GM19328 (cell line): ENCODE measurements at regions not wholly inside any gene's neighbourhood (a gene's known extent, or its start where the extent isn't known, plus 50 kb on each side); places are given as distances from the start of the nearest gene placed in this dataset.

Source experiments
- ATAC-seq: cut with Tn5 transposase; IDR thresholded peaks from one replicate; pipeline ENCODE4 v1.9.1; 2021; ENCODE audit warnings: mild to moderate bottlenecking, moderate library complexity; ENCODE audit not compliant: unreplicated experiment

DNA sequence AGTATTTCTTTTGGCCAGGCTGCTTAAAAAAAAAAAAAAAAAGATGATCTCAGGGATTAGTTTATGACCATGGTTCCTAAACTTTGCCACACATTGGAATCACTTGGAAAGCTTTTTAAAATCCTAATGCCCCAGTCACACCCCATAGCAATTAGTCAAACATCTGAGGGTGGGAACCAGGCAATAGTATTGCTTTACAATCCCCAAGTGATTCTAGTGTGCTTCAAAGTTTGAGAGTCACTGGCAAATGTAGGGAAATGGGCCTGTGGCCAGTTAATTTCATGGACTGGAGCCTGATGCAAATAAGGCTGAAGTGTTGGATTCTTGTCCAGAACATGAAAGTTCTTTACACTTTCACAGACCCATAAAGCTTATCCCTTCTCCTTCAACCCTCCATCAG, 374.6 kb upstream of the ESRRG start:
- ATAC-seq, result no peak

DNA sequence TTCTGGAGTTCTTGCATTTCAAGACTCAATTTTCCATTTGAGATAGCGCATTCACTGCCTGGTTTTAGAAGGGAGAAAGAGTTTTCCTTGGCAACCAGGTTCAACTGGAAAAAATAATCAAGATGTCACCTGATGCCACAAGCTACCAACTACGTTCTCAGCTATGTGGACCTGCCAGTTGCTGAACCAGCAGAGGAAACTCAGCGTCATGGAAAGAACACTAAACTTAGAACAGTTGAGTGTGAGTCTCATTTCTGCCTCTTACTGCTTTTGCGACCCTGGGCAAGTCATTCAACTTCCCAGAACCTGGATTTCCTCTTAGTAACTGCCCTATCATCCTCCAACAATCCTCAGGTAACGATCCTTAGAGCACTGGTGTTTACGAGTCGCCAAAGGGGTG, 373.0 kb upstream of the ESRRG start:
- no peak for ATAC-seq

- ATAC-seq, result no peak
Measured at GRCh38 chr1:217095050-217095622, 371.9 kb upstream of the ESRRG start.

DNA sequence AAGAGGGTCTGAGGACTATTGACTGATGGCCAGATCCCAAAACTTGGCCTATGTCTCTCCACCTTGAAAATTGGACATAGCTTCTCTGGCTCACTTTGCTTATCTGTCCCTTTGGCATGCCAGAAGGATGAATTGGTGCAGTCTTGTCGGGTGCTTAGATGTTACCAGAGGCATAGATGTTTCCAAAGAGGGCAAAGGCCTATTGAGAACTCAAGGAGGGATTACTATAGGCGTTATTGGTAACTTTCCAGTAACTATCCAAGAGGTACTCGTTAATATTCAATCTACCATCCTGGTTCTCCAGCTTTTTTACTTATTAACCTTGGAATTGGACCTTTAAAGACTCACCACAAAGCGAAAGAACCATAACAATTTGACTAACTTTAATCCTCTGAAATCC, 368.3 kb upstream of the ESRRG start:
- no peak for ATAC-seq

DNA sequence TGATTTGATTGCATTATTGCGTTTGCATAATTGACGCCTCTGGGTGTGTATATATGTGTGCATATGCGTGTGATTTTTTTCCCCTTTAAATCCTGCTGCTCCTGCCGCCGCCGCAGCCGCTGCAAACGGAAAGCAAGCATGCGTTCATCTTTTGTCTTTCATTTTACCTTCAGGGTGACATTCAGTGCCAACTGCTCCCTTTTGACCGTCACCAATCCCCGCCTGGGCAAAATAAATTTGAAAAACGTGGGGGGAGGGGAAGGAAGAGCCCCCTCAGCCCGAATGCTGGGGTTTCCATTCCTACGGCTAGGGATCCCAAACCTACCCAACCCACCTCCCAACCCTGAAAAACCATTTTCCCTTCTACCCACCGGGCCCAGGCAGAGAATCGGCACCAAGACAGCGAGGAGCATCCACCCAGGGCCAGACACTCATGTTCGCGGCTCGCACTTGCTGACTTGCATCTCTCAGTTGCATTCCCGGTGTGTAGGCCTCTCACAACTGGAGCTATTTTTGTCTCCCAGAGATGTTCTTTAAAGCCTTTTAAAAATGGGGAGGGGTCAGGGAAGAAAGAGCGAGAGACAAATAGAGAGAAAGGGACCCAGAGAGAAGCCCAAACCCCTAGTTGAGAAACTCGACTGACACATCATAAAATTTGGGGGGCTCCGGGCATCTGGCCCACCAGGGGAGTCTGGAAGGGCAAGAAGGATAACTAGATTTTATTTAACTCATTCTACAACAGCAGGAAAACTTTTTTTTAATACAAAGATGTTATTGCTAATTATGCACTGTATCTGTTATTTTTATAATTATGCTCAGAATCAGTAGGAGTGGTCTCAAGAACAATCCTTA, 367.1 kb upstream of the ESRRG start:
- ATAC-seq, result no peak

- ATAC-seq, result no peak
Measured at GRCh38 chr1:217089361-217090014, 366.3 kb upstream of the ESRRG start.

GRCh38 chr1:217088521-217089284, 365.5 kb upstream of the ESRRG start:
- ATAC-seq, result no peak

GRCh38 chr1:217088011-217088410, 364.8 kb upstream of the ESRRG start:
- no peak for ATAC-seq

- no peak for ATAC-seq
Measured at GRCh38 chr1:217079584-217079983, 356.4 kb upstream of the ESRRG start.

- no peak for ATAC-seq
Measured at GRCh38 chr1:217078959-217079358, 355.7 kb upstream of the ESRRG start.

DNA sequence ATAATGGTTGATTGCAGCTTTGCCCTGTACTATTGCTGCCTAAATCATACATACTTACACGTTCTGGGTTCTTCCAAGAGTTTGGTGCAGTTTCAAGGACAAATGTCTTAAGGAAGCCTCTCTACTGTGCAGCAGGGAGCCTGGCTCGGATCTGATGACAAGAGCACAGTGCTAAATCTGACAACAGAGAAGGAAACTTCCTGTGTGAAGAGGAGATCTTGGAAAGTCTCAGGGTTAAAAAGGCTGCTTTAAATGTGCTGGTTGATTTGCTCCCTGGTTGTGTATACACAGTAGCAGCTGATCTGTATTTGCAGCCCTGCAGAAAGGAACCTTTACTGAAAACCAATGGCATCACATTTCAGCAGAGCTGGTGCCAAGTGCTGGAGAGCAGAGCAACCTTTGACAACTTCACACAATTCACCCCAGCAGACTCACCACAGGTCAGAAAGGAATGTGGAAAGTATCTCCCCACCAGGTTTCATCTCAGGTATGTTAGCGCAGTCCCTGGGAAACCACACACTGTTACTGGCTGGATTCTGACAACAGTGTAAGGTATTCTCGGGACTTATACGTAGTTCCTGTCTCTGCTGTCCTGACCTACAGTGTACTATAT, 355.0 kb upstream of the ESRRG start:
- no peak for ATAC-seq

DNA sequence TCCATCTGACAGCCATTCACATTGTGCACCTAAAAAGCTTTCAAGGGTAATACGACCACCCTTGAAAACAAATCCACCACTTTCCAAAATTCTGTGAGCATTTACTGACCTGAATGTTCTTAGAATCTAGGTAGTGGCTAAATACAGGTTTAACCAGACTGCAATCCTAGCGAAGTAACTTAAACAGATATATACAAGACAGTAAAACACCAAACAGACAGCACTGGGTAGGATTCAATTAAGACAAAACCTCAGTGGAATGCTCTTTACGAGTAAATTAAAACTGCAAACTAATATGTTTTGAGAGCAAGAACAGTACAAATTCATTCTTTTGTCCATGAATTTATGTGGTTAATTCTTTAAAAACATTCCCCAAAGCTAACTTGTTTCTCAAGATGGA, 354.2 kb upstream of the ESRRG start:
- ATAC-seq, result no peak

DNA sequence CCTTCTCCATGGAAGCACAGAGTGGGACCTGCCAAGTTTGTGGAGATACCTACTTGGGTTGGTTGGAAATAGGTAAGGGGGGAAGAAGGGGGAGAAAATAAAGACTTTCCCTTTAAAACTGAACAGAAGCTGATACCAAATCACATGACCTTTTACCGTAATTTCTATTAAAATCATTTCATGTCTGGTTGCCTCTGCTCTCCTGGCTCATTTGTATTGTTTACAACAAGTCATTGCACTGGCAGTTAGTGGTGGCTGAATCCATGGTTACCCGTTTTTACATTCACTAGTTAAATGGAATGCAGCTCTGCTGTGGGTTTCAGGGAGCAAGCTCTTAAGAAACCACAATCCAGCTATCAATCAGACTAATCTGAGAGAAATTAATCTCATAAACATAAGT, 353.7 kb upstream of the ESRRG start:
- no peak for ATAC-seq

DNA sequence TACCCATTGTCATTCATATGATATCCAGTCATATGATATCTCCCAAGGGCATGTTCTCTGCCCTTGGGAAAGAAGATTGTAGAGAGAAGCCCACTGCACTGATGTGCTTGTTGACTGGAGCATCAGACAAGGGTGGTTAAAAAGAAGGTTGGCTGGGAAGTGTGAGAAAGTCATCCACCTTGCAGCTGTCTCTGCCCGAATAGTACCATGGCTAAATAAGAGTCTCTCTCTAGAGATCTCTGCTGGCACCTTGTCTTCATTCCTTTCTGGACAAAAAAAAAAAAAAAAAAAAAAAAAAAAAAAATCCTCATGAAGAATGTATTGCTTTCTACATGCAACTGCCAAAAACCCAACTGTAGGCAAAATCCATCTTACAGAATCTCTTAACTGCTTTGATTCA, 349.7 kb upstream of the ESRRG start:
- no peak for ATAC-seq

GRCh38 chr1:217067642-217068041, 344.4 kb upstream of the ESRRG start:
- no peak for ATAC-seq

- no peak for ATAC-seq
Measured at GRCh38 chr1:217066794-217067193, 343.6 kb upstream of the ESRRG start.

DNA sequence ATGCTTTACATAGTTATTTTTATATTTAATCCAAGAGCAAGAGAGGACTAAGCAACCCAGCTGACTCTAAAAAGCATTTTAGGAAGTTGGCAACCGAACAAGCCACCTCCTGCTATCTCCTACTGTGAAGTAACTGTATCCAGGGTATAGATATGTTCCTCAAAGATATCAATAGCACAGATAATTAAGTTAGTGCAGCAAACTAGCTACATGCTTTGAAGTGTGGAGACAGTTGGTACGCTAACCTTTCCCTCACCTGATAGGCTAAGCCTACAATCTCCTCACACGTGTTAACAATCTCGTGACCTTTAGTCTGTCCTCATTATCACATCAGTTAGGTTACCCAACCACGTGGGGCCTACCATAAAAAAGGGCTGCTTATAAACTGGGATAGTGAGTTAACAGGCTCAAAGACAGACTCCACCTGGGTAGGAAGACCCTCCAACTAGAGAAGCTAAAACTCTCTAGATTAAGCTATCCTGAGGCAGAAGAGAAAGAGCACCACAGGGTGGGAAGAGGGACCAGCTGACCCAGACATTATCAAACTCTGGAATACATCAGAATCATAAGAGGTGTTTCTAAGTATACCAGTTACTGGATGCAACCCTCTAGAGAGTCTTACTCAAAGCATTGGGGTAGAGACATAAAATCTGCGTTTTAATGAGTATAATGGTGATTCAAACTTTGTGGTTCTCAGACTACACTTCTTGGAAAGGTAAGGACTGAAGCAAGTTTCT, 340.1 kb upstream of the ESRRG start:
- no peak for ATAC-seq

DNA sequence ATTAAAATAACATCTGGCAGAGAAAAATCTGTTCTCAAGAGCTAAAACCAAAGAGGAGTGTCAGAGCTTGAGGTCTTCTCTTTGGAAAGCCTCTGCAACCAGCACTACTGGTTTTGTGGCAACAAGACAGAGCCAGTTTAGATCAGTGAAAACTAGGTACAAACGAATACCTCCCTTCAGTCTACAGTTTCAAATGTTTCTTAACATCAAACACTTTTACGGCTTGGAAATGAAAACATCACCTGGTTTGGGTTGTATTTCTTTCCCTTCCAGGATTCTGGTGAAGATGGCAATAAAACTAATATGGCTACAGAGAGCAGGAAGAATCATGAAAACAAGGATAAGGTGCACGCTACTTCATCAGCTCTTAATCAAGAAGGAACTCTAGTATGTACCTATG, 339.4 kb upstream of the ESRRG start:
- ATAC-seq, result no peak

- no peak for ATAC-seq
Measured at GRCh38 chr1:217059401-217059800, 336.2 kb upstream of the ESRRG start.

DNA sequence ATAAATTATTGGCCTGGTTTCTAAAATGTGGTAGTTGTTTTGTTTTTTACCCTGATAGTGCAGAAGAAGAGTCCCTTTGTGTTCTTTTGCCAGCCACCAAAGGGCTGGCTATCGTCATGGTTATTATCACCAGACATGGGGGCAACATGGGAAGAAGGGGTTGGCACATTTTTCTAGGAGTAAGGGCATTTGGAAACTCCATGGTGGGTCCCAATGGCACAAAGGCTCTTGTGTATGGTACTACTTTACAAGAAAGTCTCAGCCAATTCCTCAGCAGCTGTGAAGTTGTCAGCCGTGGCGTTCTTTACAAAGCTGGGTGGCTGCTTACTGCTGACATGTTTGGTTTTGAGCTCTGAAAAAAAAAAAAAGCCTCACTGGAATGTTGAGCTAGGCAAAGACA, 330.4 kb upstream of the ESRRG start:
- ATAC-seq, result no peak
